Putamen (tissue), 1 donor: ENCODE measurements at regions not wholly inside any gene's neighbourhood (a gene's known extent, or its start where the extent isn't known, plus 50 kb on each side); places are given as distances from the start of the nearest gene placed in this dataset.
"Not testable (repeated sequence)": the region's sequence is repeated elsewhere in the genome, so short reads cannot be mapped to it uniquely, and the experiment has no call there.

Experiments used
- DNase-seq: peaks from one replicate; pipeline ENCODE4 v3.0.0-alpha.2; 2016; ENCODE audit warnings: low spot score

- DNase-seq, result no peak
These were observed 197.6 kb upstream of the MEF2C start for GRCh38 chr5:89080467-89081116.

DNA sequence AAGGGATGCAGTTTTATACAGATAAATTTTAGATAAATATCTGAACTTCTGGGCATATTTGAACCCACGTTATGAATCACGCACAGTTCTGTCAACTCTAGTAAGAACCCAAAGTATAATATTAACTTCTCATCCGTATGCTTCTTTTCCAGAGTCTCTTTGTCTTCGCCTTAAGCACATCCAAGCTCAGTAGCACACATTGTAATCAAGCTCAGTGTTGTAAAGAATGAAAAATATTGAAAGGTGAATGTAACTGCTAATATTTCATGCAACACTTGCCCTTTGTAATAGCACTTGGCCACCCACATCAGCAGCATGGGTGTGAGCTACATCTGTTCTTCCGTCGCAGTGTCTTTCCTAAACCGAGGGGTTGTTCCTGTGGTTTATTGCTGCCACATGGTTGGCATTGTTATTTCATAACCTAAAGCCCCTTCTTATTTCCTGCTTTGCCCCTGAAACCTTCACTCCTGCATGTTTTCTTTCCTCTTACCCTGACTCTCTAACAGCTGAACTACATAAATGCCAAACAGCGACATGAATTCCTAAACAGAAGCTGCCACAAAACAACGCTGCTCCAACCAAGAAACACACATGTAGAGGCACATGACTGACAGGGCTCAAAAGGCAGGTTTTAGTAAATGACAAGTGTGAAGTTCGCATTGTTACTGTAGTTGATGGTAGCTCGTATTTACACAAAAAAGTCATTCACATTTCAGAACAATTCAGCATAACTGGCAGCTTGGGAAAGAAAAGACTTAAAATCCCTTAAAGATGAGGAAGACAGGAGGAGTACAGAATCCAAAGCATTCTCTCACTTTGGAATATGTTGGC lies 190.1 kb upstream of the MEF2C start:
- DNase-seq, result no peak

DNA sequence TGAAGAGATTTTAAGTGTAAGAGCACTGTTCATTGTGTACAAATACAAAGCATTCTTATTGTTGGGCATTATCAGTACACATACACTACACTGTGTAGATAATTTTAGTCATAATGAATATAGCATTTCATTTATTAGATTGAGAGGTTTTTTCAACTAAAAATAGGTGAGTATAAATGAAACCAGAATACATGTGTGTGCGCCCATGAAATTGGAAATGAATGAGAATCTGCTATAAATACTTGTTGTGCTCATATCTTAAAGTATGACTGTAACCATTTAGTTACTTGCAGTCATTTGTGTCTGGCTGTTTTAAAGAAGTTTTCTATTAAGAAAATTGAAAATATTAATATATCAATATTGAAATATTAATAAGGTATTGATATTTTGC lies 189.0 kb upstream of the MEF2C start:
- DNase-seq, result no peak

DNA sequence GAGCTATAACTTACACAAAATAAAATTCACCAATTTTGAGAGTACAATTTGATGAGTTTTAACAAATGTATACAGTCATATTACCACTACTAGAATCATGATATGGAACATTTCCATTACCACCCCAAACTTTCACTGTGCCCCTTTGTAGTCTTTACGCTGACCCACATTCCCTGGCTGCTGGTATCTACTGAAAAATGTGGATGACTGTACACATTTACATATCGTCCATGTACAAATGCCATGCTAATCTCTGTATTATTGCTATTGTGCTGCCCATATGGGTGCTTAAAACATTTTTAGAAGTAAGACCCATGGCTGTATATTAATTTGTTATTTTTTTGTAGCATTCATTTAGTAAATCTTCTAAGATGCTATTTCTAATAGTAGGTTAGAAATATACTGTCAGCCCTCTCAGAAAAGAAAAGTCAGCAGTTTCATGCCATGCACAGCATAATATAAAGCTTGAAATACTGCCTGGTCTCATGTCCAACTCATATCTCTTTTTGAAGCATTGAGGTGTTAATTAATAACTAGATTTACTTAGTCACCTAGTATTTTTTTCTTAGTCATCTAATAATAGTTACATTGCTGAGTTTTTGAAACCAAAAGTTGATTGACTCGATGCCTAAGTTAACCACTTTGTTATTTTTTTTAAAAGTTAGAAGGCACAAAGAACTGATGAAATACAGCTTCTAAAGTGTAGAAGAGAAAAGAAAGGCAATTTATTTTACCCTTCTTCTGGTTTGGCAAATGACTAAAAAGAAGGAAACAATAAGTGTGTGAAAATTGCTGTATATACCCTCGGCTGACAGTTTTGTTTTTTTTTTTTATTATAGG lies 188.3 kb upstream of the MEF2C start:
- DNase-seq, result no peak

GRCh38 chr5:89069591-89069990 lies 186.6 kb upstream of the MEF2C start:
- no peak for DNase-seq

GRCh38 chr5:89067362-89067761 lies 184.4 kb upstream of the MEF2C start:
- DNase-seq, result no peak

DNA sequence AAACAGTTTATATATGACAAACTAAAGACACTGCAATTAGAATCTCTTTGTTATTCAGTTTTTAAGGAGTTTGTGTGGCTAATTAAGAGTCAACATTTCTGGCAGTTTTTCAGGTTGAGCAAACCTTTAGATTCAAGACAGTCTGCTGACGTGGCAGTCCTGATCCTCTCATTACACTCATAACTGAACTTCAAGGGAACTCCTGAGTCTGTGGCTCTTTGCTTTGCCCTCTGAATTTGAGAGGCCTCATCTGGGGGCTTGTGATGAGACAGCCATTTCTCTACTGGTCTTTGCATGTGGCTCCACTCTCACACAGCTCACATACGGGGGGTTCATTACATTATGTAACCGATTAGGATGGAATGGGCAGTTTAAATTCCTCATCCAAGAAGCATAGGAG lies 182.9 kb upstream of the MEF2C start:
- no peak for DNase-seq

- no peak for DNase-seq
These were observed 181.8 kb upstream of the MEF2C start for GRCh38 chr5:89064736-89065135.

DNA sequence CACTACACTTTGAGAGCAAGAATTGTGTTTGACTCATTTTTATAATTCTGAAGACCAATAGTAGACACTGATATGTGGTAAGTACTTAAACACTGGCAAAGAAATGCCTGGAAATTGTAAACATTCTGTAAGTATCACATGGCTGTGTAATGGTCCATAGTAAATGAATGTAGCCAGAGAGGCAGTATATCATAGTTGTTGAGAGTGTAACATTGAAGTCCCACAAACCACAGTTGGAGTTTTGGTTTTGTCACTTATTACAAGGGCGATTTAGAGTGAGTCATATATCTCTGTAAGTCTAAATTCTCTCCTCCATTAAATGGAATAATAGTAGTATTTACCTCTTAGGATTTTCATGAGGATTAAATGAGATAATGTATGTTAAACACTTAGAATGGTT lies 181.1 kb upstream of the MEF2C start:
- no peak for DNase-seq

GRCh38 chr5:89060768-89061167 lies 177.8 kb upstream of the MEF2C start:
- no peak for DNase-seq

- no peak for DNase-seq
These were observed 176.3 kb upstream of the MEF2C start for GRCh38 chr5:89059274-89059673.

GRCh38 chr5:89055695-89056085 lies 172.7 kb upstream of the MEF2C start:
- DNase-seq, result no peak

- DNase-seq, result no peak
These were observed 172.2 kb upstream of the MEF2C start for GRCh38 chr5:89055015-89055694.

DNA sequence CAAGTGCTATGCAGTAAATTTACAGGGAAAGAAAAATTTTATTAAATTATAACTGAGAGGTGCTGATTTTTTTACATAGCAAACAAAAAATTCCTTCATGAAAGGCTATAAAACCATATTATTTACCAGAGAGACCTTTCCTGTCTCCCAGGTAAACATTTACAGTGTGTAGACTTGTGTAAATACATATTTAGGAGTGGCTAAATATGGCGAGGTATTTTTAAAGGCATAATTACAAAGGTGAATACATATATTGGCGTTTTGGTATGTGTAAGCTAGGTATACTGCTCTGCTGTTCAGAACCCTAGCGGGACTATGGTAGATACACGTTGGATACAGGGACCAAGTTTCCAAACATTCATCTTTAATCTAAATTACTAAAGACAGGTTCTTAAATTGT lies 170.6 kb upstream of the MEF2C start:
- no peak for DNase-seq

- not testable (repeated sequence) for DNase-seq
These were observed 167.1 kb upstream of the MEF2C start for GRCh38 chr5:89050062-89050461.

- DNase-seq, result no peak
These were observed 164.6 kb upstream of the MEF2C start for GRCh38 chr5:89047571-89047970.

DNA sequence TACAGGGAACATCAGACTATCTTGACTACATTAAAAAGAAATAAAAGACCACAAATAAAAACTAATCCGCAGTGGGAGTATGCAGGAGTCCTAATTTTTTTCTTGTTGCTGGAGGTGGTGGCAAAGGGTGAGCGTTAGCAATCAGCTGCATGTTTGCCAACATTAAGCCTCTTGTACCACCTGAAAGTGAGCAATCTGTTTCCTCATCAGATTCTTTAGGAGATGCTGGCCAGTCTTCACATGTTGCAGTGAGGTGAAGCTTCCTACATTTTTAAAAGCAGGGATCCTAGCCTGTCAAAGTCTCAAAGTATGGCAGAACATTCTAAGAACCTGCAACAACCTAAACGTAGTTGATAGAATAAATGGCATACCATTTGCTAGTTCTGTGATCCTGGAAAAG lies 162.2 kb upstream of the MEF2C start:
- DNase-seq, result no peak

- DNase-seq, result no peak
These were observed 161.8 kb upstream of the MEF2C start for GRCh38 chr5:89044674-89045200.

DNA sequence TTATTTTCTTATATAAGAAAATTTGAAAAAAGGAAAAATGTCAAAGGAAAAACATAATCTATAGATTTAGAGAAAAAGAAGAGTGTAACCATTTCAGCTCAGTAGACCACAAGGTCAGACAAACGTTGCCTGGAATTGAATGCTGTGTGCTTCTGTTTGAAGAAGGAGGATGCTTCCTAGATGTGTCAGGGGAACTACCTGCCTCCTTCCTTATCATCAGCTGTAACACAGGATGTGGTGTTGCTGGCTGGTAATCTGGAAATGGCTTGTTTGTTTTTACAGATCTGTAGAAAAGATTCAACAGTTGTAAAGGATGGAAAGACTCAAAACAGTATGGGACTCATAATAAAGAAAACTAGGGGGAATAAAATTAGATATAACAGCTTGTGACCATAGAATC lies 160.7 kb upstream of the MEF2C start:
- no peak for DNase-seq

GRCh38 chr5:89042746-89043145 lies 159.8 kb upstream of the MEF2C start:
- no peak for DNase-seq

GRCh38 chr5:89041976-89042375 lies 159.0 kb upstream of the MEF2C start:
- no peak for DNase-seq

DNA sequence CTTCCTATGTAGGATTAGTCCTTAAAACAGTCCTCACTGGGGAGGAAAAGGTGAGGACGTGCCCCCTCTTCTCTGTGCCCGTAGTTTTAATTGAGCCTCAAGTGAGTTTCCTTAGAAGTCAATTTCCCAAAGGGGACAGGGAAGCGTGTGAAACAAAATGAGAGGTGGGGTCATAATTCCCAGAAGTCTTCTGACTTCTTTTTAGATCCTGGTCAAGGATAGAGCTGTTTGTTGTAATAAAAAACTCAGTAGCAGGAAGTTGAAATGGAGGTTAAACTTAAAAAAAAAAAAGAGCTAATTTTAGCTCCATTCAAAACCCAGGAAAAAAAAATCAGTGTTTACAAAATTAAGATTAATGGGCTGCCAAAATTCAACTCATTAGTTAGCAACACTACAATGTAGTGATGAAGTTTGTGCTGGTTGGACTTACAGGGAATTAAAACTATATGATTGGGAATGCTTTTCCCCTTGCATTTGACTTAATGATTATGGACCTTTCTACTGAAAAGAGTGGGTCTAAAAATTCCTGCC lies 158.3 kb upstream of the MEF2C start:
- no peak for DNase-seq
